GM19467 (cell line): ENCODE measurements at regions not wholly inside any gene's neighbourhood (a gene's known extent, or its start where the extent isn't known, plus 50 kb on each side); places are given as distances from the start of the nearest gene placed in this dataset.

ENCODE experiments used
- ATAC-seq: cut with Tn5 transposase; IDR thresholded peaks from one replicate; pipeline ENCODE4 v1.9.1; 2021; ENCODE audit warnings: mild to moderate bottlenecking, moderate library complexity; ENCODE audit not compliant: unreplicated experiment

DNA sequence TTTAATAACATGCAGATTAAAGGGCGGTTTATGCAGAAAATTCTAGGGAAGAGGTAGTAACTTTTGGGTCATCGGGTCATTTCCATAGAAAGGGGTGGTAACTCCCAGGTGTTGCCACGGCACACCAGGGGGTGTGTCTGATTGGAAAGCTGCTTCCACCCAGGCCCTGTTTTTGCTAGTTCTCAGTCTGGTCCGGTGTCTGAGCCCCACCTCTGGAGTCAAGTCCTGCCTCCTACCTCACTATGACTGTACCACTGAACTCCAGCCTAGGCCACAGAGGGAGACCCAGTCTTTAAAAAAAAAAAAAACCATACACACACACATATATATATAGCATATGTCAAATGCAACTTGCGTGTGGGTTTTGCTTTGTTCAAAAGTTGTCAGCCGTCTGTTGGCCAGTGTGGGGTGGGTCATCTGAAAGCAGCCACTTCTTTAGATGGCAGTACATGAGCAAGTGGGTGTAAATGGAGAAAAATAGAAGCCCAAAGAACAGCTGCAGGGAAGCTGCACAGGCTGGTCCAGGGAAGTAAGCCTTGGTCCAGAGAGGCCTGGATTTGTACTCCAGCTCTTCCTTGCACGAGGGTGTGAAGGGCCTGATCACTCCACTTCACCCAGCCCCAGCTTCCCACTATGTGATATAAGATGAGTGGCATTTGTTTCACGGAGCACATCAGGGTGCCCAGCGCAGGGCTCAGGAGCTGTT, 110.7 kb upstream of the SPRY4 start:
- no peak for ATAC-seq

GRCh38 chr5:142434322-142434612, 109.4 kb upstream of the SPRY4 start:
- no peak for ATAC-seq

- no peak for ATAC-seq
These were observed 108.9 kb upstream of the SPRY4 start for GRCh38 chr5:142433526-142434321.

GRCh38 chr5:142432961-142433360, 108.1 kb upstream of the SPRY4 start:
- no peak for ATAC-seq

GRCh38 chr5:142432369-142432863, 107.6 kb upstream of the SPRY4 start:
- ATAC-seq: no peak

- no peak for ATAC-seq
These were observed 104.1 kb upstream of the SPRY4 start for GRCh38 chr5:142428773-142429473.

DNA sequence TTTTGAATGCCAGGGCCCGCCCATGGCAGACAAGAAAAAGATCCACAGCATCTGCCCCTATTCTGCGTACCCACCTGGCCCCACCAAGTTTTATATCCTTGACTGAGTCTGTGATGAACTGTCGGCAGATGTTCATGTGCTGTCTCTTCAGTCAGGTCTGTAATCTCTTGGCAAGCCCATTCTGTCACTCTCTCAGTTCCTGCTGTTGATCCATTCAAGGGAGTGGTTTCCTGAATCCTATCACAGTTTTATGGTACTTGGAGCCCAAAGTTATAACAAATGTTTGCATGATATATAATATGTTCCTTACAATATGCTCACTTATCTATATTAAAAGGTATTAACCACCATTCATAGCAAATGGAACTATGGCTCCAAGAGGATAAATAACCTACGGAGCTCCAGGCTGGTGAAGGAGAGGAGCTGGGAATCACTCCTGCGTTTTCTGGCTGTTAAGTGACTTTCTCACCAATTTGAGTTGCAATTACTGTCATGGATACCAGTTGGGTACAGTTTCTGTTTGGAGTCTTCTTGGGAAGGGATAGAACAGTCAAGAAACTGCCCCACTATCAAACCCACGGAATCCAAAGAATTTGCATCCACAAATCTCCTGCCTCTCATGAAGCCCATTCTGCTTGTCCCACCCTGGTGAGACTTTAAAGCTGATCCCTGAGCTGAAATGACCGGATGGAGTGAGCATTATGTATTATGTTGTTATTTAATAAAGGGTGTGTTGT, 103.4 kb upstream of the SPRY4 start:
- no peak for ATAC-seq

DNA sequence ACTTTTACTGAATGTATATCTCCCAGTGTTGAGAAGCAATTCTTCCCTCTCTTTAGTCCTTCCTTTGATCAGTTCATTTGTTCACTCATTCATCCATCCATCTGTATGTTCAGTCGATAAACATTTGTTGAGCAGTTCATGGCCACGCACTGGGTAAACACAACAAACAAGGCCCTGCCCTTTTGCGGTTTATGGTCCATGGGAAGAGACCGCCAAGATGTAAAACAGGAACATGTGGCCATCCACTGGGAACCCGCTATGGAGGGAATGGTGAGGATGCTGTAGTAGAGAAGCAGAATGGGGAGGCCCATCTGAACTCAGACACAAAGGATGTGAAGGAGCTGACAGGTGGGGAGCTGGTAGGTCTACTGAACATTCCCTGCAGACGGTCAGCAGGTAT, 102.7 kb upstream of the SPRY4 start:
- no peak for ATAC-seq

DNA sequence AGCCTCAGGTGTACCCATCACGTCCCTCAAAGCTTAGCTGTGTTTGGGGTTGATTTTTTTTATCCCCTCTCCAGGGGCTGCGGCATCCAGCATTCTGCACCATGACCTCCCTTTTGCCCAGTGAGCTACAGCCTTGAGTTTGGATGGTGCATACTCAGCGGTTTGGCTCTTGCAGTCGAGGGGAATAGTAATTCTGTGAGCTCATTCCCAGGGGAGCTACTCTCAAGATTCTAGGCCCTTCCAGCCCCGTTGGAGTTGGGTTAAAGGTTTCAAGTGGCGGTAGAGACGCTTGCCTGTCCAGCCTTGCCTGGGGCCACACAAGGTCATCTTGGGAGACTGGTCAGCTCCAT, 102.2 kb upstream of the SPRY4 start:
- ATAC-seq: no peak

DNA sequence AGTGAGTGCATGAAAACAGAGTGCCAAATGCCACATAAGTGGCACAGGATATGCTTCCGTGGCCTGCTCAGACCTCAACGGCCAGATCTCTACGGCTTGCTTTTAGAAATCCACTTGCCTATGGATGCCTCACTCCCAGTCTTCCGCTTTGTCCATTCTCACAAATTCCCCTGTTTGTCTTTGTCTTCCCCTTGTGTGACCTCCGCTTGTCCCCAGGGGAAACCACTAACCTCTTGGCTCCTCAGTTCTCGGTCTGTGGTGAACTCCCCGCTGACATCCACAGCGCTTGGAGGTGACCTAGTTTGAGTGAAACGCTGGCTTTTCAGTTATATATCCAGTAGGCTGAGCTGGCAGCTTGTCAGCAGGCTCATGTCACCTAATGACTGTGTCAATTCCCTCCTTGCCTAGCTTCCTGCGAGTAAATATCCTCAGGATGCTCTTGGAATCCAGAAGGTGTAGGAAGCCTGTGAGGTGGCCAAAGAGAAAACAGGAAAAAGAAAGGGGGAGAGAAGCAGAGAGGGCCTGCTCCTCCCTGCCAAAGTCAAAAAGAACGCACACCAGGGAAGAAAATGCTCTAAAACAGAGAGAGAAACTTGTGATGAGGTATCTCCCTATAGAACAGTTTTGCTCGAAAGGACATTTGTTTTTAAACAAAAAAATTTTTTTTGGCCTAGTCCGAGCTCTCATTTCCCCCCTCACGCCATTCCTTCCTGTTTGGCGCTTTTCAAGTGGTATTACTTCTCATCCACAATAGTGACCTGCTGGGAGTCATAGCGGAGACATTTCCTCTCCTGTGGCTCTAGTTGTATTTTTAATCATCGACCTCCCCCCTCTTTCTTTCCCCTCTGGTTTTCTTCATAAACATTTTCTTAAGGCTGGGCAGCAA, 101.6 kb upstream of the SPRY4 start:
- ATAC-seq: no peak

- no peak for ATAC-seq
These were observed 100.7 kb upstream of the SPRY4 start for GRCh38 chr5:142425286-142426065.

- ATAC-seq: no peak
These were observed 97.6 kb upstream of the SPRY4 start for GRCh38 chr5:142422429-142422828.

- ATAC-seq: no peak
These were observed 97.0 kb upstream of the SPRY4 start for GRCh38 chr5:142421621-142422397.

DNA sequence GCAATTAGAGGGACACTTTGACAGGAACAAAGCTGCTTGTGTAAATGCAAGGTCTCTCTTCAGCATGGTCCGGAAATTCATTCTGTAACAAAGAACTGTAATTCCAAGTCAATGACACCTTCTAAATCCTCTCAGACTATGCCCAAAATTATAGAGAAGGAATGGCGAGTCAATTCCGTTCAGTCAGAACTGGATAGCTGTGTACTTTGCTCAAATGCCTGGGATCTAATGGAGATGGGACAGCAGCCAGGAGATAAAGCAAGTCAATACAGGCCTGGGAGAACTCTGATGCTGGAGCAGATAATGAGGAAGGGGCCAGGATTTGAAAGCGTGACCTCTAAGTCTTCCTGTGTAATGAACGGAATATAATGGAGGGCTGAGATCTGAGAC, 96.4 kb upstream of the SPRY4 start:
- no peak for ATAC-seq

DNA sequence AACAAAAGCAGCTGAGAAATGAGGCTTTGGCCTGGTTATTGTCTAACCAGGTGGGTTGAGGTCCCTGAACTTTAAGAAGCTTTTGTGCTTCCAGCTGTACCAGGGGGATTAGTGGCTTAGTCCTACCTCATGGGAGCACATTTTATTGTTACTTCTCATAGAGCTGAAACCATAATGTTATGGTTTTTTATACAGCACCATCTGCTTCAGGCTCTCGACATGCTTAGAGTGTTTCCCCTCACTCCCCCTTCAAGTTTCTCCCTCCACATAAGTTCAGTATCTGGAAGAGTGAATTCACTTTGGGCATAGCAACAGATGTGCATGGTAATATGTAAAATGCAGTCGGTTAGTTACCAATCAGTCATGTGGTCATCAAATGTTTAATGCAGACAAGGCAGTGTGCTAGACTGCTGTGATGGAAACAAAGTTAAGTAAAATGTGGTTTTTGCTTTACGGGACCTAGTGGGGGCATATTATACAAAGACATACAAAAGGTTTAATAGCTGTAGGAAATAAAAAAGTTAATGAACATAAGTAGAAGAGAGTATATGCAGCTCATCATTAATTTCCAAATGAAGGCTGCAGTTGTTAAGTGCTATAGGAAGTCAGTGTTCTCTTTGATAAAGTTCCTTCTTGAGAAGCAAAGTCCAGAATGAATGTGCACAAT, 95.9 kb upstream of the SPRY4 start:
- no peak for ATAC-seq

DNA sequence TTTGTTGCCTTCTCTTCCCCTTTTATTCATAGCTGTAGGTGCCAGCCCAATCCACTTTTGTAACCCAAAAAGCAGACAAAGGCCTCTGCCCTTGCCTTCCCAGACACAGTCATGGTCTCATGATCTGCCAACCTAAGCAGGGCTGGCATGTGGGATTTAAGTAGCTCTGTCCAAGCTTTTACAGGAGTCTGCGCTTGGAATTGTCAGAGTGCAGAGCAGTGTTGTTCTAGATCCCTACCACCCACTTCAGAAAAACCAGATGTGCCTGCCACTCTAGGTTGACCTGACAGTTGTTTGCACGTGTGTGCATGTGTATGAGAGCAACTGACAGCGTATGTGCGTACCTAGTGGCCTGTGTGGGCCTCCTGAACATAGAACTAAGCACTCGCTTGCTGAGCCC, 87.8 kb upstream of the SPRY4 start:
- no peak for ATAC-seq

GRCh38 chr5:142411656-142412425, 87.0 kb upstream of the SPRY4 start:
- ATAC-seq: no peak

GRCh38 chr5:142411103-142411502, 86.3 kb upstream of the SPRY4 start:
- ATAC-seq: no peak
